HG02642 (cell line): ENCODE measurements at regions not wholly inside any gene's neighbourhood (a gene's known extent, or its start where the extent isn't known, plus 50 kb on each side); places are given as distances from the start of the nearest gene placed in this dataset.
A peak's percentile ranks its signal among the peaks of the same experiment; 100 is the strongest.

ENCODE experiments used
- ATAC-seq: cut with Tn5 transposase; IDR thresholded peaks from one replicate; pipeline ENCODE4 v1.9.1; 2021; ENCODE audit warnings: mild to moderate bottlenecking; ENCODE audit not compliant: unreplicated experiment, poor library complexity

DNA sequence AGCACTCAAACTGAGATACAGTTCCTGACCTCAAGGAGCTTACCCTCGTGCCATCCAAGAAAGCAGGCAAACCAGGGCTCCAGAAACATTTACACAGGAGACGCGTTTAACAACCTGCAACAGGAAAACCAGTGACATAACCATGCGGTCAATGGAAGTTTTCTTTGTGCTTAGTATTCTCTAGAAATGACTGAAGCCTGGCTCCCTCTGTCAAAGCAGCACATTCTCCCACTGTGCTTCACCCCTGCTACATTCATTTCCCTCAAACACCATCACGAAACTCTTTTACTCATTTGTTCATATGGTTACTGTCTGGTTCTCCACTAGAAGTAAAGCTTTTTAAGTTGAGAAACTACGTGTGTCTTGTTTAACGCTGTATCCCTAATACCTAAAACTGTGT, 161.3 kb upstream of the CCND2 start:
- no peak for ATAC-seq

DNA sequence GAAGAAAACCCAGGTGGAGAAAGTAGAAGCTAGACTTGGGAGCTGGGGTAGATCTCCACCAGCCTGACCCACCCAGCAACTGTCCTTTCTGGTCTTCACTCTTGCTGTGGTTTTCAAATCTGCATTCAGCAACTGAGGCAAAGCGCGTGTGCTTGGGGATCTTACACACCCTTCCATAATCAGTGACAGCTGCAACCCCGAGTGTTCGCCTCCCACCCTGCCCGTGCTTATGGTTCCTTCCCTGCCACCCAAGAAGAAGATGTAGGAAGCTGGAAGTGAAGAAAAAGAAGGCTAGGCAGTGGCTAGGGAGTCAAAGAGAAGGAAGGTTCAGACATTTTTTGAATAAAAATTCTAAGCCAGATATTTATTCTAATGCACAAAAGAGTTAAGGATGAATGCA, 162.6 kb upstream of the CCND2 start:
- no peak for ATAC-seq

DNA sequence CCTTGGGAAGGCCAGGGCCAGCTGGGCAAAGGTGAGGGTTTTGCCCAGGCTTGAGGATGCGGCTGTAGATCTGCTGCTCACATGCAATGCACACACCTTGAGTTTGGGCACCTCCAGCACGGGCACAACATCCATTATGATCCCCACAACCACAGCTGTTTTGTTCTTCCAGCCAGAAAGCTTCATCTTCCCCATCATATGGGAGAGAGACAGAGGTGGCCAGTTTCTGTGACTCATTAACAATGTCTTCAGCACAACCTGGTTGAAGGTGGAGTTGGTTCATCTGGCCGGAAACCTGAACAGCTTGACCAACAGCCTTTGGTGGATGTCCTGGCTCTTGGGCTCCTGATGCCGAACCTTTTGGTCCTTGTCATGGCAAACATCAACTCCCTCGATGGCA, 163.7 kb upstream of the CCND2 start:
- no peak for ATAC-seq

DNA sequence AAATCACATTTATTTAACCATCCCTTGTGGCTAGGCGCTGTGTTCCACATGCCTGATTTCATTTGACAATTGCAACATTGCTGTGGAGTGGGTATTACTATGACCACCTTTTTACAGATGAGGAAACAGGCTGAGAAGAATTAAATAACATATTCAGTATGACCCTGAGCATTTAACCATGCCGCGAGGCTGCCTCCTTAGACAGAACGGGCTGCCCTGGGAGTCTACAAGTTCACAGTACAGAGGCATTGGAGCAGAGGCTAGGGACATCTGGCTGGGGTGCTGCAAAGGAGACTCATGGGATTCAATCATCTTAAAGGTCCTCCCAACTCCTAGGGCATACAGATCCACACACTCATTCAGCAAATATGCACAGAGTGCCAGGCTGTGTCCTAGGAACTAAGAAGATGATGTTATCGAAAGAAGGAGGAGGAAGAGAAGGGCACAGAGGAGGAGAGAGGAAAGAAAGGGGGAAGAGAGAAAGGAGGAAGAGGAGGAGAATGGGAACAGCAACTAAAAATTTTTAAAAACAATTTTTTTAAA, 164.7 kb upstream of the CCND2 start:
- ATAC-seq: no peak

DNA sequence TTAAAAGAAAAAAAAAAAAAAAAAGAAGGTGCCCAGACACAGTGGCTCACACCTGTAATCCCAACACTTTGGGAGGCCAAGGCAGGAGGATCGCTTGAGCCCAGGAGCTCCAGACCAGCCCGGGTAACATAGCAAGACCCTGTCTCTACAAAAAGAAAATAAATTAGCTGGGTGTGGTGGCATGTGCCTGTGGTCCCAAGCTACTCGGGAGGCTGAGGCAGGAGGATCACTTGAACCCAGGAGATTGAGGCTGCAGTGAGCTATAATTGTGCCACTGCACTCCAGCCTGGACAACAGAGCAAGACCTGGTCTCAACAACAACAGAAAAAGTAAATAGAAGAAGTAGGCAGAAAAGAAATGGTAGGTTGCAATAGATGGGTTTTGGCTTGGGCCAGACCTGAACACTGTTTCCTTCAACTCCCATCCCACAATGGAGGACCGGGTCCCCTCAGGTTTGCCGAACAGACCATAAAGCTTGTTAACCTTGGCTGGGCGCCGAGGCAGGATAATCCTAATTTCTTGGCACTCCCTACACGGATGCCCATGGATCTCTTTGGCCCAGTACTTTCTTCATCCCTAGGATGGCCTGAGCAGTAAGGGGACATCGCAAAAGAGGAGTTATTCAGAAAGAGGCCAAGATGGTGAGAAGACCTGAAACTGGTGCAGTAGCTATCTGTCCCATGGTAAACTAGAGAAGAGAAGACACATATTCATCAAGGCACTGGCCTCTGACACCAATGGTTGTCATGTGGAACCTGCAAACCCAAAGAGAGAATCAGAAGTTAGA, 165.5 kb upstream of the CCND2 start:
- no peak for ATAC-seq

DNA sequence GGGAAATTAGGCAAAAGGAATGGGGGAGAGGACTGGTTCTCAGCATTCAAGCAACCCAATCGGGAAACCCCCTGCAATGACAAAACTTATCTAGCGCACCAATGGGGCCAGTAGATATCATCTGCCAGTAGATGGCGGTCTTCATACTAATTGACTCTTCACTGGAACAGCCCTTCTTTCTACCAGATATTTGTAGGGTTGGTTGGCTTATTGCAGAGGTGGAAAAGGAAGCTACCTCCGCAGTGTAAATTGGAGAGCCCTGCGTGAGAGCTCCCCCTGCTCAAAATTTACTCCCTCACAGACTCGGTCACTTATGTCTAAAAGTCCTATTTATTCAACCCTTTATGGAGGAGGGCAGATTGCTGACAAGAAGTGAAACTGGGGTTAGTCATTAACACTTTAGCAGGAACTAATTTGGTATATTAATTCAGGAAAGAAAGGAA, 166.1 kb upstream of the CCND2 start:
- ATAC-seq: peak; percentile 89

DNA sequence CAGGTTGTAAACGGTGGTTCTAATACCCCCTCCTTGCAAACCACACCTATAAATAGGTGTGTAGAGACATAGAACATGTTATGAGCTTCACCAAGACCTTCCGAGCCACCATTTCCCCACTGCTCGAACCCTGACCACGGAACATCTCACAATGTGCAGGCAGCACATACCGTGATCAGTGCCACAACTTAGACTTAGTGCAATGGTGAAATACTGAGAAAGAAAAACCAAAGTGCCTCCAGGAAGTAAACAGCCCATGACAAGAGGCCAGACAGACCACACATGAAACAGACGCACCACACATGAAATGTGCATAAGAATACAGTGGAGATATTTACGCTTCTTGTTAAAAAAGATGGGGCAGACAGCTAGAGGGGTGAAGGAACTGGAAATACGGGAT, 166.9 kb upstream of the CCND2 start:
- no peak for ATAC-seq

DNA sequence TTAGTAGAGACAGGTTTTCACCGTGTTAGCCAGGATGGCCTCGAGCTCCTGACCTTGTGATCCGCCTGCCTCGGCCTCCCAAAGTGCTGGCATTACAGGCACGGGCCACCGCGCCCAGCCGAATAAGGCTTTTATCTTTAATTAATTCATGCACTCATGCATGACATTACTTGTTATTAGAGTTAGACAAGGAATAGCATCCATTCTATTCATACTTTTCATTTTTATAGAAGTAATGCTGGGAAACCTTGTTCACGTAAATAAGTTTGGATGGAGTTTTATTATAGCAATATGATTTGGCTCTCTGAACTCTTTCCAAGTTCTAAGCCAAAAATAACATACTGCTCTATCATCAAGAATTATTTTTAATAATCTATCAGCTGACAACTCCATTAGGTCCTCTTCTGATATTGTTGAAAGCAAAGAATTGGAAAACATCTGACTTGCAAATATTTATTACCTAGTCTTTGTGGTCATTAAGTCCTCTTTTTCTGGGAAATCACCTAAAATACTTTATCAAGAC, 168.8 kb upstream of the CCND2 start:
- no peak for ATAC-seq

DNA sequence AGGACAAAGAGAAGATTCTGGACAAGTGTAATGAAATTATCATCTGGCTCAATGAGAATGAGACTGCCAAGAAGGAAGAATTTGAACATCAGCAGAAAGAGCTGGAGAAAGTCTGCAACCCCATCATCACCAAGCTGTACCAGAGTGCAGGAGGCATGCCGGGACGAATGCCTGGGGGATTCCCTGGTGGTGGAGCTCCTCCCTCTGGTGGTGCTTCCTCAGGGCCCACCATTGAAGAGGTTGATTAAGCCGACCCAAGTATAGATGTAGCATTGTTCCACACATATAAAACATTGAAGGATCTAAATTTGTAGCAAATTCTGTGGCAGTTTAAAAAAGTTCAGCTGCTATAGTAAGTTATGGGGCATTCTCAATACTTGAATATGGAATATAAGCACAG, 174.3 kb upstream of the CCND2 start:
- no peak for ATAC-seq

DNA sequence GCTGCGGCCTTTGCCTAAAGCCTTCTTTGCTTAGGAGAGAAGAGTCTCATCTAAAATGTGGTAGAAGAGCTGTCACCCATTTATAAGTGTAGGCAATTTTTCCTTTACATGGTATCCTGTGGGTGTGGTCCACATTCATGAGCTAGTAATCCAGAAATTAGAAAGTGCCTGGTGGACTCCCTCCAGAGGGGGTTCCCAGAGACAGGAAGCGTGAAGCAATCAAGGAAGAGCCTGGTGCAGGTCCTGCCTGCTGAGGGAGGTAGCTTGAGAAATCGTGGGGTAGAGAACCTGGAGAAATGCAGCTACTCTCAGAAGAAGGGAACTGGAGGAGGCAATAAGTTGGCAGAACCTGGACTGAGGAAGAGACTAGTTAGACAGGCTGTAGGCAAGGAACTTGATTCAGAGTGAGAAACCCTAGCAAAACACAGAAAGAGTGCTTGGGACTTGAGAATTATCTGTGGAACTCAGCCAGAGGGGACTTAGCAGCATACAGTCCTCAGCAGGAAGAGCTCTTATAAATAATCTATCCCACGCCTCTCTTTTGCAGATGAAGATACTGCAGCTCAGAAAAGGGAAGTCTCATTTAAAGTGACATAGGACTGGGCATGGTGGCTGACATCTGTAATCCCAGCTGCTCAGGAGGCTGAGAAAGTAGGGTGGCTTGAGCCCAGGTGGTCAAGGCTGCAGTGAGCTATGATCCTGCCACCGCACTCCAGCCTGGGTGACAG, 182.4 kb upstream of the CCND2 start:
- ATAC-seq: no peak

DNA sequence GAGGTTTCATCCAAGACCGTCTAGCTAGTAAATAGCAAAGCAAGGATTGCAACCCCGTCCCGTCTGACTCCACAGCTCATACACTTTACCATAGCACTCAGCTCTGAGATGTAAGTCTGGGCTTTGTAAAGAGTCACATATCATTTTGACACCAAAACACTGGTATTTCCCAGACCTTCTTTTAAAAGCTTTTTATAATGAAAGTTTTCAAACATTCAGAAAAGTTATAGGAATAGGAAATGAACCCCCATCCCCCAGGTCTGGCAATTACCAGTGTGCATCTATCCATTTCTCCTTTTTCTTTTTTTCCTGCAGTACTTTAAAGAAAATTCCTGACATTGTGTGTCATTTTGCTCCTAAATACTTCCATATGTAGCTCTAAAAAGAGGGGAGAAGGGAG, 183.6 kb upstream of the CCND2 start:
- no peak for ATAC-seq

DNA sequence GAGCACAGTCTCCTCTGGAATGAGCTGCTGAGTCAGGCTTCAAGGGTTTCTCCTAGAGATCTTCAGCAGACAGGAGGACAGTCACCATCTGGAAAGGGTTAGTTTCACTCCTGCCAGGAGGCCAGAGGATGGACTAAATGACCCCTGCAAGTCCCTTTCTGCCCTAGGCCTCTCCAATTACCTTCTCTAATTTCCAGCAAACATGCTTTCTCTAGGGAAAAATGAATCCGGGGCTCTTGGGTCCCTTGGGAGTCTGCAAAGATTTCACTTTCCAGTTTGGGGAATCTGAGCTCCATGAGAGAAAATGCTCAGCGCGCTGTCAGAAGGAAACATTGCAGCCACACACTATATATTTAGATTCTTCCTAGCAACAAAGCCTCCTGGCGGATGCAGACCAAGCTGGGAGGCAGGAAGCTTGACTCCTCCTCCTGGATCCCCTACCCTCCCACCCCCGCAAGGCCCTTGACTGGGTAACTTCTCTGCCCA, 184.4 kb upstream of the CCND2 start:
- ATAC-seq: no peak

DNA sequence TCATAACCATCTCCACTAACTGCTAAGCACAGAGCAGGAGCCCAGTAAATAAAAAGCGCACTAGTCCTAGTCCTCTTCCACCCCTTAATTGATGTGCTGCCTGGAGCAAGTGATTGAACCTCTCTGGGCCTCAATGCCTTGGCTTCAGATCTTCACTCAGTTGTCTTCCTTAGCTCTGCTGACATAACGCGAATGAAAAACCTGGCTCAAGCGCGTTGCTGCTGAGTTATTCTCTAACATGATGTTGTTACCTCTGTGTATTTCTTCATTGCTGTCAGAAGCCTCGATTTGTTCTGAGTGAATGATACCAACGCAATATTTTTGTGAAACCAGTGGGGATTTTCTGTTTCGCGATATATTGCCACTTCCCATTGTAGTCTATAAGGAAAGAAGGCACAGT, 185.1 kb upstream of the CCND2 start:
- no peak for ATAC-seq

DNA sequence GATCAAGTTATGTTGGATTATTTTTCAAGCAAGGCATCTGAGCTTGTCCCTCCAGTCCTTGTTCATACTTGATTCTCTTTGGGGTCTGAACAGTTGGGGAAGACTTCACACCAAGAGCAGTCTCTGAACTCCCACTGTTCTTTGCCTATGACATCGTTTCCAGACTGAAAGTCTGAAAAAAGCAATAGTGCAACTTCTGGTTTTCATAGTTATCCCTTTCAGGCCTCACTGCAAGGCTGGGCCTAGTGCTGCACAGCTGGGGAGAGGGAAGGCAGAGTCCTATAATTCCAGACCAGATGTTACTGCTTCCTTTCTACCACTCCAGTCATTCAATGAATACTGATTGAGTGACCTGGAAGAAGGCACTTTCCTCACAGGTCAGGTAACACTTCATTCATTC, 187.1 kb upstream of the CCND2 start:
- ATAC-seq: no peak

DNA sequence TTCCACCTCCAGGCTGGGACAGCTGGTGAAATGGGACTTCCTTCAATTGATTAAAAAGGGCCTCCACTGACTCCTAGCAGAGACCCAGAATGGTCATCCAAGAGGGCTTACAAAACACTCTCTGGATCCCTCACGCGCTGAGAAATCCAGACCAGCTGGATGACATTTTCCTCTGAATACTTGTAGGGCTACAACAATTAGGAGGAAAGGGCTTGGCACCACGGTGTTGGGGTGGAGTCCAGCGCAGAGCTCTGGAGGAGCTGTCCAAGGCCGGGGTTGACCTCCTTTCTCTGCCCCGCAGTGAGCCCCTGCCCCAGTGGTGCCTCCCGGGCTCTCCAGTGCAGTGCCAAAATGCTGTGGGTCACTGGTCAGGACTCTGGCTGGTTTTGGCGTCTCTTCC, 189.0 kb upstream of the CCND2 start:
- ATAC-seq: no peak

DNA sequence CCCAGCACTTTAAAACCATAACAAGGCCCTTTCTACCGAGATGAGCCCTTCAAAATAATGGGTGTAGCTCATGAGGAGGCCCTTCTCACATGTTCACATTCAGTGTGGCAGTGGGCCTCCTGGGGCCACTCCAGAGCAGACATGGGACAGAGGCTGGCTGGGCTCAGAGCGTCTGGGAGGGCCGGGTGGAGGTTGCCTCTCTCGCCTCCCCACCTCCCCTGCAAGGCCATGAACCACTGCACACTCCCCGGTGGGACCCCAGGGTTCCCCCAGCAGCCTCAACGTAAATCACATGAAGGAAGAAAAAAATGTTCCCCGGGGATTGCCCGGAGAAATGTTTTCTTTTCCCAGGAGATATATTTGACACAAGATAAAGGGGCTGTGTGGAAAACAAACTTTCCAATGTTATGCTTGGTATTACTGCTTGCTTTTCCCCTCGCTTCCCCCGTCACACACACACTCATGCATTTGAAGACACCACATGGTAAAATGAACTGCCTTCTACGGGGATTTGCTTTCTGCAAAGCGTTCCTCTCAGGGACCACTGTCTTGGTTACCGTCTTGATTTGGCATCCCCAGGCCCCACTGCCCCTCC, 190.7 kb upstream of the CCND2 start:
- no peak for ATAC-seq

DNA sequence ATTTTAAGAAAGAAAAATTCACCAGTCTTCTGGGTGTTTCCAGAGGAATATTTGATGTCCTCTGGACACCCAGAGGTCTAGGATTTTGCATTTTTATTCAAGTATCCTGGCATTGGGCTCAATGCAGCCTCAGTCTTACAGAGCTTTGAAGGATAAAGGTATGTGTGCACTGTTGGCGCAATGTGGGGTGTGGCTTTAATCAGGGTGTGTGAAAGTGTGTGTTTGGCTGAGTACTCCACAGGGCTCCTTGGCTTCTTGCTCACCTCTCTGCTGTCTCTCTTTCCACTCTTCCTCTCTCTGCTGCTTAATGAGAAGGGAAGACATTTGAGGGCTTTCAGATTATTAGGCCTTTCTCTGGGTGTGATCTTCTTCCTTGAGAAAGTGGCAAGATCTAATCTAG, 193.3 kb upstream of the CCND2 start:
- no peak for ATAC-seq

DNA sequence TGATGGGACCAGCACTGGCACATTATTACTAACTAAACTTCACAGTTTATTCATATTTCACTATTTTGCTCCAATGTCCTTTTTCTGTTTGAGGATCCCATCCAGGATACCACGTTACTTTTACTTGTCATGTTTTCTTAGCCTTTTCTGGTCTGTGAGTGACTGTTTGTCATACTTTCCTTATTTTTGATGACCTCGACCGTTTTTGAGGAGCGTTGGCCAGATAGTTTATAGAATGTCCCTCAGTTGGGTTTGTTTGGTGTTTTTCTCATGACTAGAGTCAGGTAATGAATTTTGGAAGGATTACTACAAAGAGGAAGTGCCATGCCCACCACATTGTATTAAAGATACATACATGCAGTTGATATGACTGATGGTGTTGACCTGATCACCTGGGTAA, 199.4 kb upstream of the CCND2 start:
- no peak for ATAC-seq

DNA sequence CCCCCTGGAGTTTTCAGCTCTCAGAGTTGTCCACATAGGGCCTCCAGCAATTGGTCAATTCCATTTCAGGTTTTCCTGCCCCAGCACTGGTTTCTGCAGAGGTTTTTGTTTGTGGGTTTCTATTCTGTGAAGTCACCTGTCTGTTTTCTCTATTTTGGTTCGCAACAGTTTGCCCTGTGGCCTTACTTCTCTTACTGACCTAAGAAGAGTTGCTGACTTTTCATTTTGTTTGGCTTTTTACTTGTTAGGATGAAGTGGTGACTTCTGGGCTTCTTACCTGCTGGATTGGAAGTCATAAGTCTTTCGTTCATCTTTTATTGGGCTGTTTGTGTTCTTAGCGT, 196.4 kb upstream of the PARP11 start:
- no peak for ATAC-seq

DNA sequence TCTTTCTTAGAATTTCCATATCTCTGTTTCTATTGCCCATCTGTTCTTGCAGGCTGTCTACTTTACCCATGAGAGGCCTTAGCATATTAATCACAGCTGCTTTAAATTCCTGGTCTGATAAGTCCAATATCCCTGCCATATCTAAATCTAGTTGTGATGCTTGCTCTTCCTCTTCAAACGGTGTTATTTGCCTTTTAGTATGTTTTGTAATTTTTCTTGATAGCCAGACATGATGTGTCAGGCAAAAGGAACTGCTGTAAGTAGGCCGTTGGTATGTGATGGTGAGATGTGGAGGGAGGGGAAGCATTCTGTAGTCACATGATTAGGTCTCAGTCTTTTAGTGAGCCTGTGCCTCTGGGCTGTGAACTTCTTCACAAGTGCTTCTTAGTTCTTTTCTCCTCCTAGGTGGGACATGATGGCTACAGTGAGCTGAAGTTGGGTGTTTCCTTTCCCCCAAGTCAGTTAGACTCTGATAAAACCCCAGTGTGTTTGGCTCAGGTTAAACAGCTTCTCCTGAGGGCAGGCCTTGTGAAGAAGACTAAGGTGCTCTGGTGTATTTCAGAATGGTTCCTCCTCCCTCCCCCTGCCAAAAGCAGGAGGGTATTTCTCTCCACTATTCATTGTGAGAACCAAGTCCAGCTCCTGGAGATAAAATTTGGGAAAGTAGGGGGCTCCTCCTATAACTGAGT, 195.9 kb upstream of the PARP11 start:
- no peak for ATAC-seq
